Progenitor cell of endocrine pancreas (in vitro differentiated cells): ENCODE measurements at regions not wholly inside any gene's neighbourhood (a gene's known extent, or its start where the extent isn't known, plus 50 kb on each side); places are given as distances from the start of the nearest gene placed in this dataset.
"Not testable (repeated sequence)": the region's sequence is repeated elsewhere in the genome, so short reads cannot be mapped to it uniquely, and the experiment has no call there.

Source experiments
- DNase-seq: peaks from one replicate; pipeline ENCODE4 v3.0.0; 2021; ENCODE audit warnings: low spot score; ENCODE audit not compliant: unreplicated experiment
- H3K27ac Mint-ChIP-seq: 2 replicates; pipeline ENCODE4 v1.8.0; 2021; ENCODE audit warnings: mild to moderate bottlenecking, moderate library complexity, mixed read lengths
- H3K27me3 Mint-ChIP-seq: 2 replicates; pipeline ENCODE4 v1.8.0; 2021; ENCODE audit warnings: mixed read lengths
- H3K36me3 Mint-ChIP-seq: 2 replicates; pipeline ENCODE4 v1.8.0; 2022; ENCODE audit warnings: mixed read lengths; ENCODE audit not compliant: insufficient read depth
- H3K4me1 Mint-ChIP-seq: 2 replicates; pipeline ENCODE4 v1.8.0; 2021; ENCODE audit warnings: low read depth, mixed read lengths
- H3K4me3 Mint-ChIP-seq: 2 replicates; pipeline ENCODE4 v1.8.0; 2021; ENCODE audit warnings: low read depth, mild to moderate bottlenecking, moderate library complexity, mixed read lengths
- H3K9me3 Mint-ChIP-seq: 2 replicates; pipeline ENCODE4 v1.8.0; 2021; ENCODE audit warnings: low read depth, mixed read lengths
- TF ChIP-seq, protein P1 (sequence below): fragments of 200-600 bp; sonication (generic); IDR thresholded peaks from one replicate; pipeline ENCODE4 v1.5.0; 2021; ENCODE audit warnings: antibody characterized with exemption, mild to moderate bottlenecking; ENCODE audit not compliant: unreplicated experiment

DNA sequence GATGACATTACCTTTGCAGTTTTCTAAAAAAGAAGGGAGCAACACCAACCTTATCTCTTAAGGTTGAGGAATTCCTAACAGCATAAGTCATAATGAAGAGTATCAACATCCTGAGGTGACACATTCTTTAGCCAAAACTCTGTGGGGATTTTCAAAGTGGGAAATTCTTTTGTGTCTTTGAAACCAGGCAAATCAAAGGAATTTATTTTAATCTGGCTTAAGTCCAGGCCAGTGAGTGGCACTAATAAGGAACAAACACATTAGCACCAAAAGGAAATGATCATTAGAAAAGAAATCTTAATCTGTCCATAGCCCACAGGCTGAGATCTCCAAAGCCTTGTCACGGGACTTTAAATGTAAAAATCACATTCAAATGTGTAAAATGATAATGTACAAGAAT is 110.1 kb downstream of the LARP7 start:
- DNase-seq: no peak
- no peaks in the 10 kb centered on the region for H3K27me3 Mint-ChIP-seq
- no peak overlapping the region for H3K4me3 Mint-ChIP-seq
- TF ChIP-seq, protein P1, sequence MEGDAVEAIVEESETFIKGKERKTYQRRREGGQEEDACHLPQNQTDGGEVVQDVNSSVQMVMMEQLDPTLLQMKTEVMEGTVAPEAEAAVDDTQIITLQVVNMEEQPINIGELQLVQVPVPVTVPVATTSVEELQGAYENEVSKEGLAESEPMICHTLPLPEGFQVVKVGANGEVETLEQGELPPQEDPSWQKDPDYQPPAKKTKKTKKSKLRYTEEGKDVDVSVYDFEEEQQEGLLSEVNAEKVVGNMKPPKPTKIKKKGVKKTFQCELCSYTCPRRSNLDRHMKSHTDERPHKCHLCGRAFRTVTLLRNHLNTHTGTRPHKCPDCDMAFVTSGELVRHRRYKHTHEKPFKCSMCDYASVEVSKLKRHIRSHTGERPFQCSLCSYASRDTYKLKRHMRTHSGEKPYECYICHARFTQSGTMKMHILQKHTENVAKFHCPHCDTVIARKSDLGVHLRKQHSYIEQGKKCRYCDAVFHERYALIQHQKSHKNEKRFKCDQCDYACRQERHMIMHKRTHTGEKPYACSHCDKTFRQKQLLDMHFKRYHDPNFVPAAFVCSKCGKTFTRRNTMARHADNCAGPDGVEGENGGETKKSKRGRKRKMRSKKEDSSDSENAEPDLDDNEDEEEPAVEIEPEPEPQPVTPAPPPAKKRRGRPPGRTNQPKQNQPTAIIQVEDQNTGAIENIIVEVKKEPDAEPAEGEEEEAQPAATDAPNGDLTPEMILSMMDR: no peak
- H3K36me3 Mint-ChIP-seq: no peaks in the 10 kb centered on the region
- H3K27ac Mint-ChIP-seq: no peak overlapping the region
- H3K9me3 Mint-ChIP-seq: no peaks in the 10 kb centered on the region
- H3K4me1 Mint-ChIP-seq: peaks cover 3% of the 10 kb centered on the region

DNA sequence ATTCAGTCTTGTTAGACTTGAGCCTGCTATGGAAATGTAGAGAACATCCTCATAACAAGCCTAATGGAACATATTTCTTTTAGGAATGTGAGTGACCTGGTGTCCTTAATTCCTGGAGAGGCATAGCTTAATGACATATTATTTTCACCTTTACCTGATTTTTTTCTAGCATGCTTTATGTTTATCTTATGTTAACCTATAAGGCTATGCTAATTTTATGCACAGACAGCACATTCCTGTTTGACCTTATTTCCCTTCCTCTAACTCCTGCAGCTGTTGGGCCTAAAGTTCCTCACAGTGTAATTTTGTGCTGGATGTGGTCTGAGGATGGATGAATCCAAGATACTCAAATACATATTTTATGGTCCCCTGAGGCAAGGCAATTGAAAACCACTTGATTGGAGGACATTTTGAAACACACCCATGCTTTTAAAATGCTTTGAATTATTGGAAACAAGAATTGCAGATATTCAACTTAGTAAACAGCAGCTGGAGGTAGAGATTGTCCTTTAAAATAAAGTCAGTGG is 111.5 kb downstream of the LARP7 start:
- TF ChIP-seq, protein P1: no peak
- DNase-seq: no peak
- peaks cover 1% of the 10 kb centered on the region for H3K4me1 Mint-ChIP-seq
- no peaks in the 10 kb centered on the region for H3K36me3 Mint-ChIP-seq
- H3K27me3 Mint-ChIP-seq: no peaks in the 10 kb centered on the region
- no peak overlapping the region for H3K4me3 Mint-ChIP-seq
- H3K27ac Mint-ChIP-seq: no peak overlapping the region
- H3K9me3 Mint-ChIP-seq: no peaks in the 10 kb centered on the region

DNA sequence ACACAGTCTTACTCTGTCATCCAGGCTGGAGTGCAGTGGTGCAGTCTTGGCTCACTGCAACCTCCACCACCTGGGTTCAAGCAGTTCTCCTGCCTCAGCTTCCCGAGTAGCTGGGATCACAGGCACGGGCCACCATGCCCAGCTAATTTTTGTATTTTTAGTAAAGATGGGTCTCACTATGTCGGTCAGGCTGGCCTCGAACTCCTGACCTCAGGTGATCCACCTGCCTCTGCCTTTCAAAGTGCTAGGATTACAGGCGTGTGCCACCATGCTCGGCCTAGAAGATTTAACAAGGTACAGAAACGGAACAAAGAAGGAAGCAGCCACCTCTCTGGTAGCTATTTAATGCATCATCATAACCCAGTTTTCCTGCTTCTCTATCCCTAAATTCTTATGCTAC is 113.8 kb downstream of the LARP7 start:
- H3K27ac Mint-ChIP-seq, H3K4me3 Mint-ChIP-seq, H3K36me3 Mint-ChIP-seq, H3K9me3 Mint-ChIP-seq, H3K4me1 Mint-ChIP-seq, DNase-seq, H3K27me3 Mint-ChIP-seq: not testable (repeated sequence)

DNA sequence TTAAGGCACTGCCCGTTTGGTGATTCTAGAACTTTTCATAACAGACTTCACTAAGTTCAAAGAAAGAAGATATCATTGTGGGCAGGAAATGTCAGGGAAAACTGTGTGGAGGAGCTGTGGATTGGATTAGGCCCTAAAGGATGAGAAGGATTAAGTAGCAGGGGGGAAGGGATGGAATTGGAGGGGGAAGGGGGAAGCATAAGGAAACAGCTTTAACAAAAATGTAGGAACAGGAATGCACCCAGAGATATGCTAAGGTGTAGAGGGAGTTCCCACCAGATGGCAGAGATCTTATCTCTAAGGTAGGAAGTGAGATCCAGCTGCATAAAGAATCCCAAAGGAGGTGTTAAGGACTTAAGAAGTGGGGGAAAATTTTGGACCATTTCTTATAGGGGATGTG is 114.5 kb downstream of the LARP7 start:
- Mint-ChIP-seq H3K4me3 (no peak overlapping the region), H3K27me3 (no peaks in the 10 kb centered on the region), H3K27ac (peak overlapping the region; percentile 41), H3K36me3 (no peaks in the 10 kb centered on the region), H3K9me3 (no peaks in the 10 kb centered on the region), H3K4me1 (peaks cover 1% of the 10 kb centered on the region)
- TF ChIP-seq, protein P1: no peak
- DNase-seq: no peak

DNA sequence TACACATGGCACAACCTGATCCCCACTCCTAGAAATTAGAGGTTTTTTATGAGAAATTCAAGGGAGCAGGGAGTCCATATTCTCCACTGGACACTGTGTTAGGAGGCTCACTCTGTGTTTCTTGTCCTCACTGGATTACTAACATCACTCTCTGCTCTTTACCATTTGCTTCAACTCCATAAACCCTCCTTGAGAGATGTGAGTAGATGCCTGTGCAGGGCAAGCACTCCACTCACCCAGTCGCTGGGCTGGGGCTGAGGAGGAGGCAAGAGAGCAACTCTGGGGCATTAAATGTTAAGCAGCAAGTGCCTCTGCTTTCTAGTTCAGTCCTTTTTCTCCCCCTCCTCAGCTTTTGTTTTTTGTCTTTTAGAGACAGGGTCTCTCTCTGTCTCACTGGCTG is 115.1 kb downstream of the LARP7 start:
- Mint-ChIP-seq H3K4me3 (no peak overlapping the region), H3K36me3 (no peaks in the 10 kb centered on the region), H3K27me3 (no peaks in the 10 kb centered on the region), H3K27ac (no peak overlapping the region), H3K4me1 (peaks cover under 1% of the 10 kb centered on the region), H3K9me3 (no peaks in the 10 kb centered on the region)
- TF ChIP-seq, protein P1: no peak
- DNase-seq: no peak

DNA sequence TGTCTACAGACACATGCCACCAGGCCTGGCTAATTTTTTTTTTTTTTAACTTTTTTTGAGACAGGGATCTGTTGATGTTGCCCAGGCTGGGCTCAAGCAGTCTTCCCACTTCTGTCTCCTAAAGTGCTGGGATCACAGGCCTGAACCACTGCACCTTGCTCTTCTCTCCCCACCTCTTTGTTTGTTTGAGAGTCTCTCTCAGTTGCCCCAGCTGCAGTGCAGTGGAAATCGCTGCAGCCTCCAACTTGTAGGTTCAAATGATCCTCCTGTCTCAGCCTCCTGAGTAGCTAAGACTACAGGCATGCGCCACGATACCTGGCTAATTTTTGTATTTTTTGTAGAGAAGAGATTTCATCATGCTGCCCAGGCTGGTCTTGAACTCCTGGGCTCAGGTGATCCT is 115.6 kb downstream of the LARP7 start:
- H3K36me3 Mint-ChIP-seq: no peaks in the 10 kb centered on the region
- TF ChIP-seq, protein P1: no peak
- DNase-seq: no peak
- no peak overlapping the region for H3K27ac Mint-ChIP-seq
- no peak overlapping the region for H3K4me3 Mint-ChIP-seq
- H3K4me1 Mint-ChIP-seq: no peaks in the 10 kb centered on the region
- H3K9me3 Mint-ChIP-seq: no peaks in the 10 kb centered on the region
- H3K27me3 Mint-ChIP-seq: no peaks in the 10 kb centered on the region
